PC-3 (cell line): ENCODE measurements at regions not wholly inside any gene's neighbourhood (a gene's known extent, or its start where the extent isn't known, plus 50 kb on each side); places are given as distances from the start of the nearest gene placed in this dataset.

Experiments used
- EZH2 ChIP-seq: fragments of 300-600 bp; sonication (generic); IDR thresholded peaks from one replicate; pipeline ENCODE4 v1.6.1; 2017; ENCODE audit warnings: antibody characterized with exemption, mild to moderate bottlenecking, low read length; ENCODE audit not compliant: unreplicated experiment
- TF ChIP-seq, protein P1 (sequence below): fragments of 300-600 bp; sonication (generic); conservative IDR thresholded peaks from 2 replicates; pipeline ENCODE4 v1.5.1; 2017; ENCODE audit warnings: antibody characterized with exemption, low read depth, mild to moderate bottlenecking, low read length

DNA sequence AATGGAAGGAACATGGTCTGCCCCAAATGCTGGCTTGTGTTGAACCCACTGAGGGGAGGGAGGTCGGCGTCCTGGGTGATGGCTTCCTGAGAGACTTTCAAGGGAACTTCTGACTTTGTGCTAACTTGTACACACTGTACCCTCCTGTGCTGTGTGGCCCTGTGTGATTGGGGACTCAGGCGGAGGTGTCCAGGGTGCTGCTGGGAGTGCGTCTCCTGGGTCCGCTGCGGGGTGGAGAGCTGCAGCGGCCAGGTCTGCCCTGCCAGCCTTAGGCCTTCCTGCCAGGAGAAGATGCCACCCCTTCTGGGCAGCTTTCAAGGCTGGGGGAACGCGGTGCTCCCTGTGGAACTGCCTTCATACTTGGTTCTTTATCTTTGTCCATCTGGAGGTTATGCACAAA lies 170.1 kb downstream of the URI1 start:
- TF ChIP-seq, protein P1, sequence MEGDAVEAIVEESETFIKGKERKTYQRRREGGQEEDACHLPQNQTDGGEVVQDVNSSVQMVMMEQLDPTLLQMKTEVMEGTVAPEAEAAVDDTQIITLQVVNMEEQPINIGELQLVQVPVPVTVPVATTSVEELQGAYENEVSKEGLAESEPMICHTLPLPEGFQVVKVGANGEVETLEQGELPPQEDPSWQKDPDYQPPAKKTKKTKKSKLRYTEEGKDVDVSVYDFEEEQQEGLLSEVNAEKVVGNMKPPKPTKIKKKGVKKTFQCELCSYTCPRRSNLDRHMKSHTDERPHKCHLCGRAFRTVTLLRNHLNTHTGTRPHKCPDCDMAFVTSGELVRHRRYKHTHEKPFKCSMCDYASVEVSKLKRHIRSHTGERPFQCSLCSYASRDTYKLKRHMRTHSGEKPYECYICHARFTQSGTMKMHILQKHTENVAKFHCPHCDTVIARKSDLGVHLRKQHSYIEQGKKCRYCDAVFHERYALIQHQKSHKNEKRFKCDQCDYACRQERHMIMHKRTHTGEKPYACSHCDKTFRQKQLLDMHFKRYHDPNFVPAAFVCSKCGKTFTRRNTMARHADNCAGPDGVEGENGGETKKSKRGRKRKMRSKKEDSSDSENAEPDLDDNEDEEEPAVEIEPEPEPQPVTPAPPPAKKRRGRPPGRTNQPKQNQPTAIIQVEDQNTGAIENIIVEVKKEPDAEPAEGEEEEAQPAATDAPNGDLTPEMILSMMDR = no peak
- TF ChIP-seq EZH2 = no peak
